ENCODE measurements at regions not wholly inside any gene's neighbourhood (a gene's known extent, or its start where the extent isn't known, plus 50 kb on each side); places are given as distances from the start of the nearest gene placed in this dataset.
"Not testable (repeated sequence)": the region's sequence is repeated elsewhere in the genome, so short reads cannot be mapped to it uniquely, and the experiment has no call there.

GRCh38 chr16:88193706-88194396 is 188.9 kb upstream of the ZNF469 start:
- H3K9me3 Mint-ChIP-seq, H3K27me3 Mint-ChIP-seq, H3K36me3 Mint-ChIP-seq, H3K4me3 Mint-ChIP-seq, H3K27ac Mint-ChIP-seq, POLR2A ChIA-PET, H3K4me1 Mint-ChIP-seq: not testable (repeated sequence)
- peak; percentile 49 for DNase-seq
- peak; percentile 87 for ATAC-seq (ENCODE audit: low read depth)

- POLR2A ChIA-PET: no interaction called here
- no peak overlapping the region for H3K4me3 Mint-ChIP-seq
- H3K27ac Mint-ChIP-seq: no peak overlapping the region
- DNase-seq (no peak), ATAC-seq (ENCODE audit: low read depth) (no peak)
- H3K4me1 Mint-ChIP-seq: peaks cover 5% of the 10 kb centered on the region
- peaks cover 3% of the 10 kb centered on the region for H3K36me3 Mint-ChIP-seq
- H3K27me3 Mint-ChIP-seq: peaks cover 3% of the 10 kb centered on the region
- H3K9me3 Mint-ChIP-seq: peaks cover 4% of the 10 kb centered on the region
Observed at GRCh38 chr16:88194397-88195268, 188.1 kb upstream of the ZNF469 start.

GRCh38 chr16:88195269-88195705 is 187.5 kb upstream of the ZNF469 start:
- H3K4me3 Mint-ChIP-seq: no peak overlapping the region
- POLR2A ChIA-PET: no interaction called here
- no peak overlapping the region for H3K27ac Mint-ChIP-seq
- peaks cover 3% of the 10 kb centered on the region for H3K36me3 Mint-ChIP-seq
- DNase-seq (no peak), ATAC-seq (ENCODE audit: low read depth) (no peak)
- H3K4me1 Mint-ChIP-seq: peaks cover 5% of the 10 kb centered on the region
- H3K27me3 Mint-ChIP-seq: peaks cover 3% of the 10 kb centered on the region
- H3K9me3 Mint-ChIP-seq: peaks cover 4% of the 10 kb centered on the region

GRCh38 chr16:88195911-88196465 is 186.8 kb upstream of the ZNF469 start:
- H3K4me1 Mint-ChIP-seq: peaks cover 5% of the 10 kb centered on the region
- H3K27me3 Mint-ChIP-seq: peaks cover 3% of the 10 kb centered on the region
- no peak overlapping the region for H3K4me3 Mint-ChIP-seq
- no peak overlapping the region for H3K27ac Mint-ChIP-seq
- POLR2A ChIA-PET: no interaction called here
- DNase-seq (no peak), ATAC-seq (ENCODE audit: low read depth) (no peak)
- H3K36me3 Mint-ChIP-seq: peaks cover 3% of the 10 kb centered on the region
- H3K9me3 Mint-ChIP-seq: peaks cover 4% of the 10 kb centered on the region

GRCh38 chr16:88196471-88197400 is 186.0 kb upstream of the ZNF469 start:
- no peak overlapping the region for H3K27ac Mint-ChIP-seq
- DNase-seq (no peak), ATAC-seq (ENCODE audit: low read depth) (no peak)
- no peak overlapping the region for H3K4me3 Mint-ChIP-seq
- H3K36me3 Mint-ChIP-seq: peaks cover 3% of the 10 kb centered on the region
- POLR2A ChIA-PET: no interaction called here
- peaks cover 3% of the 10 kb centered on the region for H3K27me3 Mint-ChIP-seq
- peaks cover 4% of the 10 kb centered on the region for H3K9me3 Mint-ChIP-seq
- H3K4me1 Mint-ChIP-seq: peaks cover 5% of the 10 kb centered on the region

- H3K4me1 Mint-ChIP-seq: peaks cover 3% of the 10 kb centered on the region
- H3K27ac Mint-ChIP-seq: no peak overlapping the region
- POLR2A ChIA-PET: no interaction called here
- H3K36me3 Mint-ChIP-seq: no peaks in the 10 kb centered on the region
- no peak overlapping the region for H3K4me3 Mint-ChIP-seq
- peaks cover under 1% of the 10 kb centered on the region for H3K9me3 Mint-ChIP-seq
- peaks cover 3% of the 10 kb centered on the region for H3K27me3 Mint-ChIP-seq
- DNase-seq: no peak
- ATAC-seq (ENCODE audit: low read depth): no peak
Observed at GRCh38 chr16:88197481-88198456, 185.0 kb upstream of the ZNF469 start.

- H3K4me3 Mint-ChIP-seq; H3K4me1 Mint-ChIP-seq; POLR2A ChIA-PET; H3K9me3 Mint-ChIP-seq; H3K27ac Mint-ChIP-seq; ATAC-seq (ENCODE audit: low read depth); H3K27me3 Mint-ChIP-seq; H3K36me3 Mint-ChIP-seq; DNase-seq: not testable (repeated sequence)
Observed at GRCh38 chr16:88198457-88199295, 184.1 kb upstream of the ZNF469 start.

GRCh38 chr16:88199296-88200153 is 183.2 kb upstream of the ZNF469 start:
- H3K36me3 Mint-ChIP-seq; POLR2A ChIA-PET; H3K27me3 Mint-ChIP-seq; ATAC-seq (ENCODE audit: low read depth); H3K9me3 Mint-ChIP-seq; H3K4me1 Mint-ChIP-seq; DNase-seq; H3K4me3 Mint-ChIP-seq; H3K27ac Mint-ChIP-seq: not testable (repeated sequence)

- H3K9me3 Mint-ChIP-seq; H3K4me3 Mint-ChIP-seq; H3K27me3 Mint-ChIP-seq; POLR2A ChIA-PET; H3K4me1 Mint-ChIP-seq; H3K27ac Mint-ChIP-seq; ATAC-seq (ENCODE audit: low read depth); H3K36me3 Mint-ChIP-seq; DNase-seq: not testable (repeated sequence)
Observed at GRCh38 chr16:88200154-88200895, 182.4 kb upstream of the ZNF469 start.

- H3K27me3 Mint-ChIP-seq: no peaks in the 10 kb centered on the region
- H3K9me3 Mint-ChIP-seq: no peaks in the 10 kb centered on the region
- ATAC-seq (ENCODE audit: low read depth): no peak
- H3K4me3 Mint-ChIP-seq: no peak overlapping the region
- no peaks in the 10 kb centered on the region for H3K4me1 Mint-ChIP-seq
- POLR2A ChIA-PET: no interaction called here
- H3K36me3 Mint-ChIP-seq: no peaks in the 10 kb centered on the region
- no peak overlapping the region for H3K27ac Mint-ChIP-seq
- DNase-seq: no peak
Observed at GRCh38 chr16:88200896-88201185, 181.9 kb upstream of the ZNF469 start.

GRCh38 chr16:88201611-88202010 is 181.1 kb upstream of the ZNF469 start:
- H3K27me3 Mint-ChIP-seq; H3K36me3 Mint-ChIP-seq; H3K27ac Mint-ChIP-seq; H3K9me3 Mint-ChIP-seq; ATAC-seq (ENCODE audit: low read depth); DNase-seq; H3K4me1 Mint-ChIP-seq; POLR2A ChIA-PET; H3K4me3 Mint-ChIP-seq: not testable (repeated sequence)

All from activated naive CD8-positive, alpha-beta T cell treated with anti-CD3 and anti-CD28 coated beads, Interleukin-2, amount 10 ng/mL, durations not matched to agents 7 days and 5 days (primary cell).